Vagina (tissue), 2 donors: ENCODE measurements at regions not wholly inside any gene's neighbourhood (a gene's known extent, or its start where the extent isn't known, plus 50 kb on each side); places are given as distances from the start of the nearest gene placed in this dataset.

Source experiments
- DNase-seq, 2 donors: peaks; one replicate each; pipeline ENCODE4 v3.0.0-alpha.2; 2017; ENCODE audit errors: extremely low spot score in 2 of 2
- H3K27ac ChIP-seq: fragments of 200-600 bp; sonication (generic); one replicate; pipeline ENCODE4 v1.5.1; 2019
- H3K27me3 ChIP-seq: fragments of 200-600 bp; sonication (generic); one replicate; pipeline ENCODE4 v1.5.1; 2019
- H3K36me3 ChIP-seq, 2 donors: fragments of 200-600 bp; sonication (generic); one replicate each; pipeline ENCODE4 v1.5.1; 2017 to 2019
- H3K4me1 ChIP-seq: fragments of 200-600 bp; sonication (generic); one replicate; pipeline ENCODE4 v1.5.1; 2019
- H3K4me3 ChIP-seq, 2 donors: fragments of 200-600 bp; sonication (generic); 1 replicate in 1 of 2; 2 replicates in 1 of 2; pipeline ENCODE4 v1.5.1; 2016 to 2019
- H3K9me3 ChIP-seq: fragments of 200-600 bp; sonication (generic); one replicate; pipeline ENCODE4 v1.5.1; 2019
- CTCF ChIP-seq, 3 experiments: fragments of 450-650 bp in 2 of 3; fragments of 200-600 bp in 1 of 3; sonication (generic) in 1 of 3; IDR thresholded peaks; one replicate each; pipeline ENCODE4 v1.5.1; 2017 to 2019; ENCODE audit warnings: antibody characterized with exemption in 3 of 3, mild to moderate bottlenecking in 2 of 3, moderate library complexity in 2 of 3
- POLR2A ChIP-seq, 2 donors: fragments of 450-650 bp; IDR thresholded peaks; one replicate each; pipeline ENCODE4 v1.6.1; 2017; ENCODE audit warnings: antibody characterized with exemption in 2 of 2, mild to moderate bottlenecking in 2 of 2, moderate library complexity in 2 of 2
- POLR2AphosphoS5 ChIP-seq, 2 donors: sonication (generic); formaldehyde crosslinking; IDR thresholded peaks; one replicate each; pipeline ENCODE4 v1.9.0; 2017; ENCODE audit warnings: antibody characterized with exemption in 2 of 2, mild to moderate bottlenecking in 2 of 2, low read depth in 1 of 2; ENCODE audit not compliant: insufficient read depth in 1 of 2
- intact Hi-C: fragments of 100-400 bp; cut with DNase I; formaldehyde crosslinking; loops from one replicate; pipeline ENCODE4 v1.15.1; 2023

- intact Hi-C loops = no loop called here
- Histone ChIP-seq H3K27me3 (no peaks in the 10 kb centered on the region), H3K36me3 (no peaks in the 10 kb centered on the region), H3K4me1 (no peaks in the 10 kb centered on the region), H3K9me3 (no peaks in the 10 kb centered on the region), H3K27ac (no peak overlapping the region), H3K4me3 (no peak overlapping the region)
- DNase-seq = no peak
- TF ChIP-seq POLR2A (IDR thresholded peaks at IDR 0.05) (no peak), CTCF (IDR thresholded peaks at IDR 0.05) (no peak)
Measured at GRCh38 chr13:59176775-59177174, 987.0 kb downstream of the DIAPH3 start.

- Histone ChIP-seq H3K4me3 (no peak overlapping the region), H3K36me3 (no peaks in the 10 kb centered on the region), H3K9me3 (no peaks in the 10 kb centered on the region), H3K27me3 (no peaks in the 10 kb centered on the region), H3K4me1 (no peaks in the 10 kb centered on the region), H3K27ac (no peak overlapping the region)
- no peak for DNase-seq
- no peak for TF ChIP-seq CTCF (IDR thresholded peaks at IDR 0.05)
- no peak for TF ChIP-seq POLR2A (IDR thresholded peaks at IDR 0.05)
- no peak for TF ChIP-seq POLR2AphosphoS5 (IDR thresholded peaks at IDR 0.05; ENCODE audit: insufficient read depth in 1 of 2, low read depth in 1 of 2)
- intact Hi-C loops = no loop called here
Measured at GRCh38 chr13:59178344-59178743, 985.4 kb downstream of the DIAPH3 start.

GRCh38 chr13:59182241-59182640 lies 981.5 kb downstream of the DIAPH3 start:
- H3K36me3 ChIP-seq = no peaks in the 10 kb centered on the region
- no peak for DNase-seq
- H3K4me1 ChIP-seq = no peaks in the 10 kb centered on the region
- no peaks in the 10 kb centered on the region for H3K27me3 ChIP-seq
- intact Hi-C loops = no loop called here
- no peak overlapping the region for H3K4me3 ChIP-seq
- TF ChIP-seq CTCF (IDR thresholded peaks at IDR 0.05) = no peak
- no peak for TF ChIP-seq POLR2A (IDR thresholded peaks at IDR 0.05)
- TF ChIP-seq POLR2AphosphoS5 (IDR thresholded peaks at IDR 0.05; ENCODE audit: insufficient read depth in 1 of 2, low read depth in 1 of 2) = no peak
- no peak overlapping the region for H3K27ac ChIP-seq
- H3K9me3 ChIP-seq = no peaks in the 10 kb centered on the region

GRCh38 chr13:59197397-59197796 lies 966.3 kb downstream of the DIAPH3 start:
- no peak for DNase-seq
- Histone ChIP-seq H3K9me3 (no peaks in the 10 kb centered on the region), H3K36me3 (no peaks in the 10 kb centered on the region), H3K4me3 (no peak overlapping the region), H3K27ac (no peak overlapping the region), H3K27me3 (no peaks in the 10 kb centered on the region), H3K4me1 (no peaks in the 10 kb centered on the region)
- TF ChIP-seq POLR2A (IDR thresholded peaks at IDR 0.05) (no peak), CTCF (IDR thresholded peaks at IDR 0.05) (no peak), POLR2AphosphoS5 (IDR thresholded peaks at IDR 0.05; ENCODE audit: insufficient read depth in 1 of 2, low read depth in 1 of 2) (no peak)
- intact Hi-C loops = no loop called here

GRCh38 chr13:59201841-59202240 lies 961.9 kb downstream of the DIAPH3 start:
- DNase-seq = no peak
- TF ChIP-seq CTCF (IDR thresholded peaks at IDR 0.05) = no peak
- TF ChIP-seq POLR2AphosphoS5 (IDR thresholded peaks at IDR 0.05; ENCODE audit: insufficient read depth in 1 of 2, low read depth in 1 of 2) = no peak
- TF ChIP-seq POLR2A (IDR thresholded peaks at IDR 0.05) = no peak
- intact Hi-C loops = no loop called here
- Histone ChIP-seq H3K4me1 (no peaks in the 10 kb centered on the region), H3K36me3 (no peaks in the 10 kb centered on the region), H3K4me3 (no peak overlapping the region), H3K27ac (no peak overlapping the region), H3K9me3 (no peaks in the 10 kb centered on the region), H3K27me3 (no peaks in the 10 kb centered on the region)
